HG03025 (cell line): ENCODE measurements at regions not wholly inside any gene's neighbourhood (a gene's known extent, or its start where the extent isn't known, plus 50 kb on each side); places are given as distances from the start of the nearest gene placed in this dataset.
"Not testable (repeated sequence)": the region's sequence is repeated elsewhere in the genome, so short reads cannot be mapped to it uniquely, and the experiment has no call there.

Source experiments
- ATAC-seq: cut with Tn5 transposase; IDR thresholded peaks from one replicate; pipeline ENCODE4 v1.9.1; 2021; ENCODE audit warnings: mild to moderate bottlenecking, moderate library complexity; ENCODE audit not compliant: unreplicated experiment, low FRiP score

DNA sequence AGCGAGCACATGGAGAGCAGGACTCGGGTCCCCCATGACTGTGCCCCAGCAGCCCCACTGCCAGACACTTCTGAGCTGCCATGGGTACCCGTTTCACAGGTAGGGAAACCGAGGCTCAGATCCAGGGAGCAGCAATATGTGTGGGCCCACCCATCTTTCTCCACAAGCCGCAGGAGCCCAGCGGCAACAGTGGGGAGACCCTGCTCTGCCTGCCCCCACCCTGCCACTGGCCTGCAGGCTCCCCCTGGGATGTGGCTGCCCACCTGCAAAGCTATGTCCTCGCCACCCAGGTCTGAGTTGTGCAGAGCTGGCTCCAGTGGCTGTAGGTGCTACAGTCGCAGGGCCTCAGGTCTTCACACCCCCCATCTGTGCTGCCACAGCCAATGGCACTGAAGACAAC, 50.6 kb upstream of the C1QTNF9B start:
- no peak for ATAC-seq

GRCh38 chr13:23949200-23949599, 51.9 kb upstream of the C1QTNF9B start:
- ATAC-seq, result no peak

- no peak for ATAC-seq
These were observed 52.4 kb upstream of the C1QTNF9B start for GRCh38 chr13:23949736-23950135.

DNA sequence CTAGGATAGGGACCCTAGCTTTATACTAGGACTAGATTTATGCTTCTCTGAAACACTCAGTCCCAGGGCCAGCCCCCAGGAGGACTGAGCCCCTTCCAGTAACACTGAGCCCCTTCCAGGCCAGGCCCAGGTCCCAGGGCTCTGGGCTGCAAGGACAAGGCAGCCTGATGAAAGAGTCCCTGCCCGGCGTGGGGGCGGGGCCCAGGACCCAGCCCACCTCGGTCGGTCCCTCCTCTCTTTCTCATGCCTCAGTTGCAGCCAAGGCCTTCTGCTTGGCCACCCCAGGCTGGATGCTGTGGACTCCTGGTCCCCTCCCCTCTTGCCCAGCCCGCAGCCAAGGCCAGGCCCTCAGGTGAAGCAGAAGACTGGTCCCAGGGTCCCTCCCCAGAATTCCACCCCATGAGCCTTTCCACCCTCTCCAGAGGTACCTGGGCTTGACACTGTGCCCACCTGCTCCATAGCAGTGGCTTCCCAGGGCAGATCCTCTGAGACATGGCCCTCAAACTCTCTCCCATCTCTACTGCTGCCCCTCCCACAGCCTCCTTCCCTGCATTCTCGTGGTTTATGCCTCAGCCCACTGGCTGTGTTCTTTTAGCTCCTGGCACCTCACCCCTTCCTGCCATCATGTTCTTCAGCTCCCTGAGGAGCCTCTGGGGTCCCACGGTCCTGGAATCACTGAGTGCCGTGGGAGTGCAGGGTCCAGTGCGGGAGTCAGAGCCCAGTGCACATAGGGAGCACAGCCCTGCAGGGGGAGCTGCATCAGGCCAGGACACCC, 53.6 kb upstream of the C1QTNF9B start:
- no peak for ATAC-seq

GRCh38 chr13:23952796-23953195, 55.5 kb upstream of the C1QTNF9B start:
- ATAC-seq, result no peak

DNA sequence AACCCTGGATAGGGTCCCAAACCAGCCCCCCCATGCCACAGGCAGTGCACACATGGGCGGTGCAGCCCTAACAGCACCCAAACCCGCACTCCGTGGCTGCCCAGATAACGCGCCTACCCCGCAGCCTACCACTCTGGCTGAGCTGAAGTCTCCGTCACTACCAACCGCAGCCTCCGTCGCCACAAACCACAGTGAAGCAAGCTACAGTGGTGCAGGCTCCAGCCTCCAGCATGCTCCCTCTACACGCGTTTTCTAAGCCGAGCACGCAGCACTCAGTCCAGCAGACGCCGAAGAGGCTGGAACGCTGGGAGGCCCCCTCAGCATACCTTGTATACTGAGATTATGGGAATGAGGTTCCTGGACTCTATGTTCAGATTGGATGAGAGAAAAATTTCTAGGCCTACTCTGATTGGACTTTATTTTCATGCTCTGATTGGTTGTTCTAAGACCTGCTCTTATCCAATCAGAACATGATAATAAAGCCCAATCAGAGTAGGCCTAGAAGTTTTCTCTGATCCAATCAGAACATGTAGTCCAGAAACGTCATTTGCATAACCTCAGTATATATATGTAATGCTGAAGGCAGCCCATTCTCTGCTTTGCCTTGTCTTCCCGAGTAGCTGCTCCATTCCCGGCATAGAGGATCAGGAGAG, 56.7 kb upstream of the C1QTNF9B start:
- ATAC-seq, result no peak

DNA sequence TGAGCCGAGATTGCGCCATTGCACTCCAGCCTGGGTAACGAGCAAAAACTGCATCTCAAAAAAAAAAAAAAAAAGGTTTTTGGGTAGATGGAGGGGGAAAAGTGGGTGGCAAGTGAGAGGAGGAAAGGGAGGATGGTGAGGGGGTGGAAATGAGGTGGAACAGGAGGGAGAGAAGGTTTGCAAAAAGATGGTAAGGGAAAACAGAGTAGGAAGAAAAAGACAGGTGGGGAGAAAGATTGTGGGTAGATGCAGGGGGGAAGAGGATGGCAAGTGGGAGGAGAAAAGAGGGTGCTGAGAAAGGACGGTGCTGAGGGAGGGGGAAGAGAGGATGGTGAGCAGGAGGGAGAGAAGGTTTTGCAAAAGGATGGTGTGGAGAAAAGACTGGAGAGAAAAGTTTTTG, 57.8 kb upstream of the C1QTNF9B start:
- ATAC-seq, result no peak

- no peak for ATAC-seq
These were observed 58.8 kb upstream of the C1QTNF9B start for GRCh38 chr13:23956106-23956505.

- no peak for ATAC-seq
These were observed 60.7 kb upstream of the C1QTNF9B start for GRCh38 chr13:23957981-23958380.

DNA sequence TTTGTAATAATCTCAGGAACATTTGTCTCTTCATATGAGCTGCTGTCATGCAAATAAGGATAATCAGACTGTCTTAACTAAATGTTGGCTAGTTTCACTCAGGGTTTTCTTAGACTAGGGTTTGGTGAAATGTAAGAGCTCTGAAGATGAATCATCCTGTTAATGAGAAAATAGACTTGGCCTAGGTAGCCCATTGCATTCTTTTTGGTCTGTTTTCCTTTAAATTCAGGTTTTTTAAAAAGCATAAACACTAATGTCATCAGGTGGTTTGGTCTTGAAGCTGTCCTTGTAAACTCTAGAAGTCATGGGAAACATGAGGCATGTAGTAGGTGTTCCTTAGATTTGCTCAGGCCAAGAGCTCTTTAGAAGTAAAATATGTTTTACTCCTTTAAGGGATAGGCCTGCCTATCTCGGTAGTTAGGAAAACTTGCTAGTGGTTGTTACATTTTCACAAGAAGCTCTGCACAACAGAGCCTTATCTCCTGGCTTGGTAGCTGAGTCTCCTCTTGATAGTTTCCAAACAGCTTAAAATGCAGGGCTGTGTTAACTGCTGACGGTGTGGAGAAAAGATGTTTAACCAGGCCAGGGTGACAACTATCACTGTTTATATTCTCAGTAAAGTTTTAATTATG, 62.0 kb upstream of the C1QTNF9B start:
- ATAC-seq, result no peak

DNA sequence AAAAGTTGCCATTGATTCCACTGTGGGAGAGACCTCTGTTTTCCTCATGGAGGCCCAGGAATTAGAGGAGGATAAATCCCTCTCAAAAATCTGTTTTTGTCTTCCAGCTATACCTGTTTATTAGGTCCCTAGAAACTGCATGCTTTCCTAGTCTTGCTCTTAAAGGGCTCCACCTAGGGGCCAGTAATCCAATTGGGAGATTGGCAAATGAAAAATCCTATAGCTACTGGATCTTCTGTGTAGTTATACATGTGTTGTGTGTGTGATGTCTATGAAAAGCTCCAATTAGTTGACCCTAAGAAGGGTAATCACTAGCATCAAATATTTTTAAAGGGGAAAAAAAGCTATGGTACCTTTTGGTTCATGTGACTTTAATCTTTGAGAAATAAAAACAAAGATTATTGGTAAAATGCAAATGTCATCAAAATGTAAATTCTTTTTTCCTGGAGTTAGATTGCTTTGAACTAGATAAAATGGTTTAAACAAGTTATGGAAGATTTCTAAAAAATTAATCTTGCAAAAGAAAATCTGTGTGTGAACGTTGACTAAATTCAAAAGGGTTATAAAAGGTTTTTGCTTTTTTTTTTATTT, 63.4 kb upstream of the C1QTNF9B start:
- no peak for ATAC-seq

DNA sequence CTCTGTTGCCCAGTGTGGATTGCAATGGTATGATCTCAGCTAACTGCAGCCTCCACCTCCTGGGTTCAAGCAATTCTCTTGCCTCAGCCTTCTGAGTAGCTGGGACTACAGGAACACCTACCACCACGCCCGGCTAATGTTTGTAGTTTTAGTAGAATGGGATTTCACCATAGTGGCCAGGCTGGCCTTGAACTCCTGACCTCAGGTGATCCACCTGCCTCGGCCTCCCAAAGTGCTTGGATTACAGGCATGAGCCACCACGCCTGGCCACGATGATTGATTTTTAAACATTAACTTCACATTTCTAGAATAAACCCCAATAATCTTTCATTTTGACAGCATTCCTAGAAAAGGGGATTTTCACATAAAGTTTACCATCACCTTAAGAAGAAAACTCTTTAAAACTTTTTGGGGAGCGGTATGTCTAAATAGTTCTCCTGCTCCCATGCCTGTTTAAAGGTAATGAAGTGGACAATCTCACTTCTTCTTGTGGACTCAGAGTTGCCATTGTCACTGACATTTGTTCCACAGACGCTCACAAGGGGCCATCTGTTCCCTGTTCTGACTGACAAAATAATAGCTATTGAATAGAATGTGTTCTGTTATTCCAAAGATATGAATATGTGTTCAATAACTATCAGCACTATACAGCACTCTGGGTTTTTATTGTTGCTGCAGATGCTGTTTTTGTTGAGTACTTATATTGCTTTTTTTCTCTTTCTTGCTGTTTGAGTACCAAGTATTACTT, 66.1 kb upstream of the C1QTNF9B start:
- ATAC-seq, result no peak

- ATAC-seq, result no peak
These were observed 66.6 kb upstream of the C1QTNF9B start for GRCh38 chr13:23963947-23964346.

DNA sequence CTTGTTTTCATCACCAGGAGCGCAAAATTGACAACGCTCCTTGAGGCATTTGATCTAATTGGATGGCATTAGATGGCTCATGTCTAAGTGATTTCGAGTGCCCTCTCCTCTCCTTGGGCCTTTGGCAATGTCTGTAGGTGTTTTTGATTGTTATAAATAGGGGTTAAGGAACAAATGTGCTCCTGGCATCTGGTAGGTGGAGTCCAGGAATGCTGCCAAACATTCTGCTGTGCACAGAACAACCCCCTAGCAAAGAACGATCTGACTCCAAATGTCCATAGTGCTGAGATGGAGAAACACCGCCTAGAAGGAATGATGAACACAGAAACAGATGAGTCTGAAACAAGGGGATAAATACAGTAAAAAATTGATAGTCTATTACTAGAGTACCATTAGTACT, 68.0 kb upstream of the C1QTNF9B start:
- no peak for ATAC-seq

DNA sequence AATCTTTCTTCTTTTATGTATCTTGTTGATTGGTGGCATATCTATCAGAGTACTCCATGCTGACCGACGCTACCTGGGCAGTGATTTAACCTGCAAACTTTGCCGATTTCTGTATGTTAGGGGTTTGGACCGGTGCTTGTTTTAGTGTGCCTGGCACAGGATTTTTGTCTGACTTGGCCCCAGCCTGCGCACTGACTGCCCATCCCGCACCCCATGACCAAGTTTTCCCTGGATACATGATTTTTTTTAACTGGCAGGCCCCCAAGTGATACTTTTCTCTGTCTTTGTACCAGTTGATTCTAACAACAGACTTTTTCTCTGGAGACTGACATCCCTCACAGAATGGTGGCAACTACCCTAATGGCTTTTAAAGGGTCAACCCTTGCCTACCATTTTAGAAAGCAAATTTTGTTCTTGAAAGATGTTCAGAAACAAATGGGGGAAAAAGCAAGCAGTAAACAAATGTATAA, 69.0 kb upstream of the C1QTNF9B start:
- no peak for ATAC-seq

DNA sequence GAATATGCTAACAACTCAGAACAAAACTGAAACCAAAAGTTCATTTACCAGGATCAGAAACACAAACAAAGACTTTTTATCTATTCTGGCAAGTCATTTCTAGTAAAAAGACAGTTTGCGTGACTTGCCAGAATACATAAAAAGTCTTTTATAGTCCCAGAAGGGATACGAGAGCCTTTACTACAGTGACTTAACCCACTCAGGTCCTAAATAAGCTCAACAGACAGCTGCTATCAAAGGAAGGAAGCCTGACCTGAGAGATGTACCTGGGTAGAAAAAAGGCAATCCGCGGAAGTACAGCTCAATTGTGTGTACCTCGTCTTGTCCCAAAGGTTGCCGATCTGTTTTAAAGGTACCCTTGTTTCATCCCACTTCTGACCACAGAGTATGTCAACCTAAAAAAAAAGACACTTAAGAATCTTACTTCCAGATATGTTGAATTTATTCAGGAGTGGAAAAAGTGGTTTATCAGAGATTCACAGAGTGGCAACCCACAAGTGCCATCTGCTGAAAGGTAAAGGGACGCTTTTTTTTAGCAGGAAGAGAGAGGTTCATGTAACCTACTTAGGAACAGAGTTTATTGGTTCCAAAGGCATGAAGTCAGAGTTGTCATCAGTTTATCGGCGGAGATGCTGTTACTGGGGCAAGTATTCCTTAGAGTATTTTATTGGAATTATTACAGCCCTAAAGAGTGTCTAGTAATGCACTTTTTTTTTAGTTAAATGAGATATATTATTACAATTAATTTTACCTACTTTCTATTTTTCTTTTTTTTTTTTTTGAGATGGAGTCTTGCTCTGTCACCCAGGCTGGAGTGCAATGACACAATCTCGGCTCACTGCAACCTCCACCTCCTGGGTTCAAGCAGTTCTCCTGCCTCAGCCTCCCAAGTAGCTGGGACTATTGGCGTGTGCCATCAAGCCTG, 69.7 kb upstream of the C1QTNF9B start:
- ATAC-seq, result peak; percentile 56

GRCh38 chr13:23967792-23968191, 70.5 kb upstream of the C1QTNF9B start:
- ATAC-seq, result not testable (repeated sequence)

DNA sequence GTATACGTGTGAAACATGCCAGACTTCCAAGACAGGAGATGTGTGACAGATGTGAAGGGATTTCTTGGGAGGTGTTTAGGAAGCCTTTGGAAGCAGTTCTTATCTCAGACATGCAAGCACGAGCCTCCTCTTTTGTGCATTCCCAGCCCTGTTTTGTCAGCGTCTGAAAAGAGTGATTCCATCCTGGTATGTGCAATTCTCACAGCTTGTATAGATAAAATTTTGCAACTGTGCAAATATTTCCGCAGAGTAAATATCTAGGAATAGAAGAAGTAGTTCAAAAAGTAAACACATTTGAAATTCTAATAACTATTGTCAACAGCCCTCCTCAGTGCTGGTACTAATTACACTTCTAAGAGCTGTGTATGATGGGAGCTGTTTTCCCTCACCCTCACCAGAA, 72.3 kb upstream of the C1QTNF9B start:
- no peak for ATAC-seq

GRCh38 chr13:23979361-23980159, 82.3 kb upstream of the C1QTNF9B start:
- ATAC-seq, result peak; percentile 41
